Fibroblast of villous mesenchyme (primary cell): ENCODE measurements at regions not wholly inside any gene's neighbourhood (a gene's known extent, or its start where the extent isn't known, plus 50 kb on each side); places are given as distances from the start of the nearest gene placed in this dataset.

Experiments
- DNase-seq: peaks from one replicate; pipeline ENCODE4 v3.0.0-alpha.2; 2010; ENCODE audit warnings: low read depth
- H3K4me3 ChIP-seq: 2 replicates; pipeline ENCODE4 v1.5.1; 2011; ENCODE audit warnings: low read depth, mild to moderate bottlenecking, low read length
- TF ChIP-seq, protein P1 (sequence below): IDR thresholded peaks from 2 replicates; pipeline ENCODE4 v1.5.1; 2012; ENCODE audit warnings: low read depth, mild to moderate bottlenecking, low read length; ENCODE audit not compliant: insufficient read depth

- TF ChIP-seq, protein P1, sequence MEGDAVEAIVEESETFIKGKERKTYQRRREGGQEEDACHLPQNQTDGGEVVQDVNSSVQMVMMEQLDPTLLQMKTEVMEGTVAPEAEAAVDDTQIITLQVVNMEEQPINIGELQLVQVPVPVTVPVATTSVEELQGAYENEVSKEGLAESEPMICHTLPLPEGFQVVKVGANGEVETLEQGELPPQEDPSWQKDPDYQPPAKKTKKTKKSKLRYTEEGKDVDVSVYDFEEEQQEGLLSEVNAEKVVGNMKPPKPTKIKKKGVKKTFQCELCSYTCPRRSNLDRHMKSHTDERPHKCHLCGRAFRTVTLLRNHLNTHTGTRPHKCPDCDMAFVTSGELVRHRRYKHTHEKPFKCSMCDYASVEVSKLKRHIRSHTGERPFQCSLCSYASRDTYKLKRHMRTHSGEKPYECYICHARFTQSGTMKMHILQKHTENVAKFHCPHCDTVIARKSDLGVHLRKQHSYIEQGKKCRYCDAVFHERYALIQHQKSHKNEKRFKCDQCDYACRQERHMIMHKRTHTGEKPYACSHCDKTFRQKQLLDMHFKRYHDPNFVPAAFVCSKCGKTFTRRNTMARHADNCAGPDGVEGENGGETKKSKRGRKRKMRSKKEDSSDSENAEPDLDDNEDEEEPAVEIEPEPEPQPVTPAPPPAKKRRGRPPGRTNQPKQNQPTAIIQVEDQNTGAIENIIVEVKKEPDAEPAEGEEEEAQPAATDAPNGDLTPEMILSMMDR, result no peak
- no peak overlapping the region for H3K4me3 ChIP-seq
Observed at GRCh38 chr14:97604731-97605130, 807.5 kb downstream of the VRK1 start.

DNA sequence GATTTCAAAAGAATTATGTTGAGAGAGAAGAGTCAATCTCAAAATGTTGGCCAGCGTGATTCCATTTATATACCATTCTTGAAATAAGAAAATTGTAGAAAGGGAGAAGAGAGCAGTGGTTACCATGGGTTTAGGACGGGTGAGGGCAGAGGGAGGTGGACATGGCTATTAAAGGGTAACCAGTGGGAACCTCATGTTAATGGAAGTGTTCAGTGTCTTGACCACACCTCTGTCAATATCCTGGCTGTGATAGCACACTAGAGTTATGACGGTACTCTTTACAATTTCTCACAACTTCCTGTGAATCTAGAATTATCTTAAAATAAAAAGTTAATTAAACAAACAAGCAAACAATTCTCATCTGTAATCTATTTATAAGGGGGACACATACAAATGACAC lies 821.2 kb downstream of the VRK1 start:
- no peak overlapping the region for H3K4me3 ChIP-seq
- DNase-seq, result no peak
- TF ChIP-seq, protein P1, result no peak

More at GRCh38 chr14:97604731-97605130, 807.5 kb downstream of the VRK1 start:
- DNase-seq, result no peak

DNA sequence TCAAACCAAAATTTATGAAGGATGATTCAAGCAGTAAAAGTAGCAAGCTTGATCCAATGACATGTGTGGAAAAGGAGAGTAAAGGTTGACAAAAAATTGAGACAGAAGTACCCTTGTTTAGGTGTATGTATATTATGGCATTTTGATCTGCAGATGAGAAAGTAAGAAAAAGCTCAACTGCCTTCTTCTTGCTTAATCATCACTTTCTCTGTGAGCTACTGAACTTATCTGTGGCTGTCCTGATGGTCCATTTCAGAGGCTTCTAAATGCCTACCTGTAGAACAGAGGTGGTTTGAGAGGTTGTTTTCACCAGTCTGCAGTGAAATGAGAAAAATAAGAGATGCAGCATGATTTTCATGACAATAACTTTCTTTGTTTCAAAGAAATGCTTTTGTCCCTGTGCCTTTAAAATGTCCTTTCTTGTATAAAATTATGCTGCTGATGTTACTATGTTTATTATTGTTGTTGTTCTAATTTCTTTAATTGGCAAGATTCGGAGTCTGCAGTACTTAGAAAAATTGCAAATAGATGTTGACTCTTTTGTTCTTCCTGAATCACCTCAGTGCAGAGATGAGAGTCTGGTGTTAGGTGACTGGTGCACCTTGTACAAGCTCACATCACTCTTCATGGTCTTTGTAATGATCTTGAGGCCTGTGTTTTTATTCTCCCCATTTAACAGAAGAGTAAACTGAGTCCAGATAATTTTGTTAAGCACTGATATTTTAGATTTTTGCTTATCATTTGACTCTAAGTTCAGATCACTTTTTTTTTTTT lies 821.9 kb downstream of the VRK1 start:
- no peak overlapping the region for H3K4me3 ChIP-seq
- no peak for DNase-seq
- TF ChIP-seq, protein P1, result no peak

DNA sequence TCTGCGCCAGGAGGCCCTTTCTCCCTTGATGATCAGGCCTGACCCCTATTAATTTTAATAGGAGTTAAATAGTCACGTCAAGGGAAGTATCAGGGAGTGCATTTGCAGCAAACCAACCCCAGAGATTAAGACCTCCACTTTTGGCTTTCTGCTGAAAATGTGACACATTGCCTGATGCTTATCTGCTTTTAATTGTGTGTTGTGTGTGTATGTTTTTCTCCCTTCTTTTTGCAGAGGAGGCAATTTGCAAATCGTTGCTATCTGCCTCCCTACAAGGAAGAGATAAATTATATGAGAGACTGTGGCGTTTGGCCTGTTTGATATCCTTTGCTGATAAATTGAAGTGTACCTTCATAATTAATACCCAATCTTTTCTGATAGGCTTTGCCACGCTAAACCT lies 822.9 kb downstream of the VRK1 start:
- TF ChIP-seq, protein P1, result no peak
- no peak overlapping the region for H3K4me3 ChIP-seq
- DNase-seq, result no peak

DNA sequence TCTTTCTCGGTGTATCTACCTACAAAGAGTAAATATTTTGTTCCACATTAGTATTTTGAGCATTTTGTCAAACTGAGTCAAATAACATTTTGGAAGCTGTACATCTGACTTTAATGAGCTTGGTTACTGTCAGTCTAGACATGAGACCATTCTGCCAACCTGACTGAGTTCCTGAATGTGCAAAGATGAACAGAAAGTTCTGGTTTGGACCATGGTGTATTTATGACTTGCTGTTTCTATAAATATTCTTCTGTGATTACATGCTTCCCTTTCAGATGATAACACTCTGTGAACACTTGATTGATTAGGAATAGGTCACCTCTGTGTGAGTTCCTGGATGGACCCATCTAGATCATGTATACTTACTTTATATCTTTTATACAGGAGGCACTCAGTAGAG lies 827.8 kb downstream of the VRK1 start:
- H3K4me3 ChIP-seq, result no peak overlapping the region
- TF ChIP-seq, protein P1, result no peak
- no peak for DNase-seq

- TF ChIP-seq, protein P1, result no peak
- DNase-seq, result no peak
- no peak overlapping the region for H3K4me3 ChIP-seq
Observed at GRCh38 chr14:97625477-97625876, 828.3 kb downstream of the VRK1 start.

- no peak for DNase-seq
- no peak overlapping the region for H3K4me3 ChIP-seq
- TF ChIP-seq, protein P1, result no peak
Observed at GRCh38 chr14:97626088-97626487, 828.9 kb downstream of the VRK1 start.
